HUES6 (cell line): ENCODE measurements at regions not wholly inside any gene's neighbourhood (a gene's known extent, or its start where the extent isn't known, plus 50 kb on each side); places are given as distances from the start of the nearest gene placed in this dataset.
A peak's percentile ranks its signal among the peaks of the same experiment; 100 is the strongest.

Source experiments
- H3K27ac ChIP-seq: 2 replicates; pipeline ENCODE4 v1.7.0; 2013; ENCODE audit warnings: low read depth, mild to moderate bottlenecking, low read length, inconsistent platforms
- H3K27me3 ChIP-seq: 2 replicates; pipeline ENCODE4 v1.6.1; 2013; ENCODE audit warnings: low read length; ENCODE audit not compliant: control insufficient read depth, insufficient read depth
- H3K36me3 ChIP-seq: 2 replicates; pipeline ENCODE4 v1.6.1; 2013; ENCODE audit warnings: low read length; ENCODE audit not compliant: control insufficient read depth, insufficient read depth
- H3K4me1 ChIP-seq: 2 replicates; pipeline ENCODE4 v1.6.1; 2013; ENCODE audit warnings: low read length; ENCODE audit not compliant: control insufficient read depth, insufficient read depth
- H3K4me3 ChIP-seq: 2 replicates; pipeline ENCODE4 v1.5.1; 2013; ENCODE audit warnings: low read depth, low read length
- H3K9ac ChIP-seq: one replicate; pipeline ENCODE4 v1.6.1; 2013; ENCODE audit warnings: mild to moderate bottlenecking, low read length
- H3K9me3 ChIP-seq: 2 replicates; pipeline ENCODE4 v1.6.1; 2013; ENCODE audit warnings: low read depth, low read length; ENCODE audit not compliant: control insufficient read depth, insufficient read depth

DNA sequence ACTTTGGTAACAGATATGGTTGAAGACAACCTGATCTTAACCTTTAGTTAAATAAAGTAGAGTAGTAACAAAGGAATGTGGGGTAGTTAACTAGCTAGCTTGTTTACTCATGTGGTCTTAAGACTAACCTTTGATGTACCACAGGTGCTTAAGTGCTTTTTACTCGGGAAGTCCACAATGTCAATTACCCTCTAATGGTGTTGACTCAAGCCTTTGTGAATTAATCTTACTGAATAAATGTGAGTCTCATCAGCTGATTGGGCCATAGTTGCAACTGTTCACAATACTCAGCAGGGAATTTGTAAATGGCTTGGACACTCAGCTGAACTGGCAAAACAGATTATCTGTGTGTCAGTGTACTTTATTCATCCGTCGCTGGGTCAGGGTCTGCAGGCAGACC lies 119.0 kb upstream of the UGT8 start:
- H3K4me1 ChIP-seq = no peaks in the 10 kb centered on the region; the same call in 1 of the 2 replicates
- H3K4me3 ChIP-seq = no peak overlapping the region
- H3K27me3 ChIP-seq = no peaks in the 10 kb centered on the region
- peaks cover 4% of the 10 kb centered on the region; the same call in 1 of the 2 replicates for H3K9me3 ChIP-seq
- H3K36me3 ChIP-seq = peaks cover 7% of the 10 kb centered on the region; the same call in 1 of the 2 replicates
- H3K27ac ChIP-seq = no peak overlapping the region
- no peak overlapping the region for H3K9ac ChIP-seq

DNA sequence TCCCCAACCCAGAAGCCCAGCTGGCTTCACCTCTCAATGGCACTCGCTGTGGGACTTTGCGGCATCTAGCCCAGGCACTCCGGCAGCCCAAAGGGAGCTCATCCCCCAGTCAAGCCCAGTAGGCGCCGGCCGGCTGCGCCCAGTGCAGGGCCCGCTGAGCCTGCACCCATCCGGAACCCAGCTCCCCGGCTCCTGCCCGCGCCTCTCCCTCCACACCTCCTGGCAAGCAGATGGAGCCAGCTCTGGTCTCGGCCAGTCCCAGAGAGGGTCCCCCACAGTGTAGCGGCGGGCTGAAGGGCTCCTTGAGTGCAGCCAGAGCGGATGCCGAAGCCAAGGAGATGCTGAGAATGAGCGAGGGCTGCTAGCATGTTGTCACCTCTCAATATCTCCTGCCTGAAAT lies 116.8 kb upstream of the UGT8 start:
- Histone ChIP-seq H3K36me3 (peaks cover 12% of the 10 kb centered on the region; the same call in 1 of the 2 replicates), H3K27ac (no peak overlapping the region), H3K27me3 (no peaks in the 10 kb centered on the region), H3K4me3 (no peak overlapping the region), H3K4me1 (no peaks in the 10 kb centered on the region; the same call in 1 of the 2 replicates), H3K9ac (no peak overlapping the region), H3K9me3 (peaks cover 4% of the 10 kb centered on the region; the same call in 1 of the 2 replicates)

DNA sequence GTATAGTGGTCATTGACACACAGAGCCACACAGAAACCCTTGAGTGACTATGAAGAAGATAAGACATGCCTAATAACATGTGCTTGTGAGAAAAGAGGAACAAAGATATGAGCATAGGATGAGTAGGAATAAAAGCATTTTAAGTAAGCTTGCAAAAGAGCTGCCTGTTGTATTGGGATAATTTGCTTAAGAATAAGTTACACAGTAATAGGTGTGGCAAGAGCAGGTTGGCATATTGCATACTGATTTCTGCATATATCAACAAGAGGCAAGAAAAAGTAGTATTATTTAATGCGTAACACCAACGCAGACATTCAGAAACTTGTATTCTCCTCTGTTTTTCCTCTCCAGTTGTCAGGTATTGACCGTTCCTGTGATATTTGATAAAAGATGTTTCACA lies 111.5 kb upstream of the UGT8 start:
- peaks cover 3% of the 10 kb centered on the region; the same call in 1 of the 2 replicates for H3K9me3 ChIP-seq
- H3K4me3 ChIP-seq = no peak overlapping the region
- no peak overlapping the region for H3K9ac ChIP-seq
- peaks cover 3% of the 10 kb centered on the region; the same call in 1 of the 2 replicates for H3K4me1 ChIP-seq
- H3K27me3 ChIP-seq = no peaks in the 10 kb centered on the region
- H3K27ac ChIP-seq = no peak overlapping the region
- peaks cover 5% of the 10 kb centered on the region; the same call in 1 of the 2 replicates for H3K36me3 ChIP-seq

DNA sequence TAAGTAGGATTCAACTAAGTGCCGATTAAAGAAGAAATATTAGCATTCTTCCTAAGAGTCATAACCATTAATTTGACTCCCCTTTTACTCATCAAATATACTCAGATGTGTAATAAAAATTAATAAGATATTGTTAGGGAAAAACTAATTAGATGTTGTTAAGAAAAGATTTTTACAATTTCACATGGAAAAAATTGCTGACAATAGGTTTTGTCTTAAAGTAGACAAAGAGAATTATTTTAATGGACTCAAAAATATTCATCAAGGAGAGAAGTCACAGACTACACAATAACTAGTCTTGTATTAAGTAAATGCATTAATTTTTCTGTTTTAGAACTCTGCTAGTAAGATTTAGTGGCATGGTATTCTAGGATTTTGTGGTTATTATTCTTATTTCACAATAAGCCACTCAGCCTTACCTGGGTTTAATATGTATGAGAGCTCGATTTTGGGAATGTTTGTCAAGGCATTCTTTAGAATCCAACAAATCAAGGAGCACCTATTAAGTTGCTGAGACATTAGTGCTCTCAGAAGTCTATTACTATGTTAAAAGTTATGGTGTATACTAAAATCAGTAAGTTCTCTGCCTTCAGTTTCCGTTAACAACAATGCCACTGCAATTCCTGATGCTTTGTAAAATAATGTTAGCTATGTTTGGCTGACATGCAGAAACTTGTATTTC lies 110.2 kb upstream of the UGT8 start:
- Histone ChIP-seq H3K27ac (no peak overlapping the region), H3K9me3 (peaks cover 9% of the 10 kb centered on the region), H3K36me3 (peaks cover 9% of the 10 kb centered on the region; the same call in 1 of the 2 replicates), H3K9ac (no peak overlapping the region), H3K27me3 (no peaks in the 10 kb centered on the region), H3K4me1 (peaks cover 3% of the 10 kb centered on the region; the same call in 1 of the 2 replicates), H3K4me3 (no peak overlapping the region)

DNA sequence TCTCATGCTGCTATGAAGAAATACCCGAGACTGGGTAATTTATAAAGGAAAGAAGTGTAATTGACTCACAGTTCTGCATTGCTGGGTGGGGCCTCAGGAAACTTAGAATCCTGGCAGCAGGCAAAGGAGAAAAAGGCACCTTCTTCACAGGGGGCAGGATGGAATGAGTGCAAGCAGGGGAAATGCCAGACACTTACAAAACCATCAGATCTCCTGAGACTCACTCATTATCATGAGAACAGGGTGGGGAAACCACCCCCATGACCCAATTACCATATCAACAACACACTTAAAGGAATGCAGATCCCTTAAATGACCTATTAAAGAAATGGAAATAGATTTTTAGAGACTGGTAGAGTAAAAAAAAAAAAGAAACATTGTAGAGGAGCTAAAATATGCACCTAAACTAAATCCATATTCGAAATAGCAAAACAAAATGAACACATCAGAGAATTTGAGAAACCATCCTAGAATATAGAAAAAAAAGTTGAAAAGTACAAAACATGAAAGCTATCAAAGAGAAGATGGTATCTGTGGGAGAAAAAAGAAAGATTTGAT lies 104.3 kb upstream of the UGT8 start:
- H3K27me3 ChIP-seq = no peaks in the 10 kb centered on the region
- H3K4me3 ChIP-seq = 0 out of 2 replicates have a peak overlapping the region, but pooled peaks have one; percentile 18
- peak overlapping the region; percentile 96 for H3K27ac ChIP-seq
- peaks cover 18% of the 10 kb centered on the region for H3K9me3 ChIP-seq
- H3K36me3 ChIP-seq = peaks cover 4% of the 10 kb centered on the region; the same call in 1 of the 2 replicates
- H3K9ac ChIP-seq = peak overlapping the region; percentile 62
- H3K4me1 ChIP-seq = peaks cover 15% of the 10 kb centered on the region

DNA sequence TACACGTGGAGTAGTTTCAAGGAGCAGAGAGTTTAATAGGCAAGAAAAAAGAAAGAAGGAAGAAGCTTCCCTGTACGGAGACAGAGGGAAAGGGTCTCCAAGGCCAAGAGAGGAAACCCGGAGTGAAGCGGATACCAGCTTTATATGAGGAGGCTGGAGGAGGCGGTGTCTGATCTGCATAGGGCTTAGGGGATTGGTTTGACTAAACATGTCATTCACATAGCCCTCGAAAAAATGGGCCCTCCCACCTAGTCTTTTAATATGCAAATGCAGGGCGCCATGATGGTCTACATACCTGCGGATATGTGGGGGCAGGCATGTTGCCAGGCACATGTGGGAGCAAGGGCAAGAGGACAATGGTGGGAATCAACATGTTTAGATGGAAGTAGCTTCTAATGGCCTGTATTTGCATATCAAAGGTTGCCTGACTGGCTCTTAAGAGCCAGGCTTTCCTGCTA lies 103.1 kb upstream of the UGT8 start:
- H3K9me3 ChIP-seq = peaks cover 18% of the 10 kb centered on the region
- H3K27ac ChIP-seq = peak overlapping the region; percentile 96
- H3K27me3 ChIP-seq = no peaks in the 10 kb centered on the region
- H3K4me1 ChIP-seq = peaks cover 15% of the 10 kb centered on the region
- H3K9ac ChIP-seq = peak overlapping the region; percentile 62
- H3K36me3 ChIP-seq = peaks cover 4% of the 10 kb centered on the region; the same call in 1 of the 2 replicates
- no peak overlapping the region for H3K4me3 ChIP-seq

DNA sequence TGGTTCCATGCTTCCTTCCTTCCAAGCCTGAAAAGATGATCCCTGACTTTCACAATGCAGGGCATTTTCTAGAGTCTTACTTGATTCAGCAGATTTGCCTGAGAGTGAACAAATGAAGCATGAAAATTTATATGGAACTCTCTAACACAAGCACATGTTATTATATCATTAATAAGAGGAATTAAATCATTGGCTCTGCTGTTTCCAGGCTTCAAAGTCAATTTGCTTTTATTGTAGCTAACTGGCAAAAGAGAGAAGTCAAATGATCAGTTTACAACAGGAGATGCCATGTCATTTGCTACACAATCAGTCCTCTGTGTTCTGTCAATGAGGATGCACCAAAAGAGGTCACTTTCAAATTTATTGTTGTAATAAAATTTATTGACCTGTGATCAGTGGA lies 101.5 kb upstream of the UGT8 start:
- Histone ChIP-seq H3K4me3 (no peak overlapping the region), H3K27ac (no peak overlapping the region), H3K4me1 (peaks cover 19% of the 10 kb centered on the region), H3K36me3 (peaks cover 4% of the 10 kb centered on the region; the same call in 1 of the 2 replicates), H3K9me3 (peaks cover 16% of the 10 kb centered on the region), H3K27me3 (no peaks in the 10 kb centered on the region), H3K9ac (no peak overlapping the region)

DNA sequence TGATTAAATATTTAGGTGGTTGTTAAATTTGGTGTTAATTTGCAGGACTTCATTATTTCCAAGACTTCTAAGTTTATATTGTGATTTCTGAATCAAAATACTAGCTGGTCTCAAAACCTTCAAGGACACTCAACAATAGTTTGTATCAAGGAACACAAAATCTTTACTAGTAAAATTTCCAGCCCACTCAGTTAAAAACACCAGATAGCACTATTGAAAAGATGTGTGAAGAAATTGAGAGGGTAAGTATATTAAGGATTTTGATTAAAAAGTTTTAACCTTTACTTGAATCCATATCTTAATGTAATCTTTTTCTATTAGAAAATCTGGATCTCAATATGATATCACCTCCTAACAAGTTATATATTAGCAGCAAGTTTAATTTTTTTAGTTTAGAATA lies 89.3 kb upstream of the UGT8 start:
- Histone ChIP-seq H3K27me3 (no peaks in the 10 kb centered on the region), H3K9me3 (no peaks in the 10 kb centered on the region), H3K36me3 (no peaks in the 10 kb centered on the region), H3K4me3 (no peak overlapping the region), H3K4me1 (peaks cover 8% of the 10 kb centered on the region; the same call in 1 of the 2 replicates), H3K27ac (no peak overlapping the region), H3K9ac (no peak overlapping the region)

DNA sequence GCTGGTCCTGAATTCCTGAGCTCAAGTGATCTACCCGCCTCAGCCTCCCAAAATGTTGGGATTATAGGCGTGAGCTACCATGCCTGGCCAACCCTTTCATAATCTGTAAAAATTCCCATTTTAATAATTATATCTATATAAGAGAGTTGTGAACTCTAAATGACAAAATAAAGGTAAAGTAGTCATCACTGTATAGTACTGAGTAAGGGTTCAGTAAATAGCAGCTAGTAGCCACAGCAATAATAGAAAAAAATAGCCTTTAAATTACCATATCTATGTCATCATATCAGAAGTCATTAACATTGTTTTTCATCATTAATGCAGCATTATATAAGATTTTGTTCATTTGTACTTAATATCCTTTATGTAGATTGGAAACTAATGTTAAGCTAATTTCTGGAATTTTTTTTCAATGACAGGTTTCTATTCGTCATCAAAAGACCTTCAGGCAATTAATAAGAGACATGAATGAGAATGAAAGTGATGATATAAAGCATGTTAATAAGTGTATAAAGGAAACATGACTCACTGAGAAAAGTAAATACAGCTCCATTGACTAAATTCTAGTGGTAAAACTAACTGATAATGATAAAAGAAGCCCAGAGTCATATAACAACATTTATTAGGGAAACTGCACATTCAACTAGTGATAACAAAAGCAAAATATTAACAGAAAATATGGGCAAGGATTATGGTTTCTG lies 85.9 kb upstream of the UGT8 start:
- Histone ChIP-seq H3K9ac (no peak overlapping the region), H3K4me1 (peaks cover 8% of the 10 kb centered on the region; the same call in 1 of the 2 replicates), H3K36me3 (no peaks in the 10 kb centered on the region), H3K4me3 (no peak overlapping the region), H3K27ac (no peak overlapping the region), H3K9me3 (peaks cover 3% of the 10 kb centered on the region; the same call in 1 of the 2 replicates), H3K27me3 (no peaks in the 10 kb centered on the region)

DNA sequence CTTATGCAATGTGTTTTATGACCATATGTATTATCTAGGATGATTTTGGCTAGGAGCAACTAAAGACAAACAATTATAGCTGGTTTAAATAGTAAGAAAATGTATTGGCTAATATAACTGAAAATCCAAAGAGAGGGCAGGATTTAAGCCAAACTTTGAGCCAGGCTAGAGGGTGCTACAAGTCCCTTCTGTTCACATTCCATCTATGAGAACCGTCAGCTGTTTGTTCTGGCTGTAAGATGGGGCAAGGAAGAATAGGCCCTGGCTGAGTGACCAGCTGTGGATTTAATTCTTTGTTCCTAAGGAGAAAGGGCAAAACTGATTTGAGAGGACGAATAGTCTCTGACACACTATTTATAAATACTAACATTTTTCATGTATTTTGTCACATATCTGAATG lies 79.2 kb upstream of the UGT8 start:
- Histone ChIP-seq H3K4me1 (no peaks in the 10 kb centered on the region), H3K4me3 (no peak overlapping the region), H3K36me3 (no peaks in the 10 kb centered on the region), H3K9ac (no peak overlapping the region), H3K27me3 (no peaks in the 10 kb centered on the region), H3K9me3 (peaks cover 8% of the 10 kb centered on the region; the same call in 1 of the 2 replicates), H3K27ac (no peak overlapping the region)

DNA sequence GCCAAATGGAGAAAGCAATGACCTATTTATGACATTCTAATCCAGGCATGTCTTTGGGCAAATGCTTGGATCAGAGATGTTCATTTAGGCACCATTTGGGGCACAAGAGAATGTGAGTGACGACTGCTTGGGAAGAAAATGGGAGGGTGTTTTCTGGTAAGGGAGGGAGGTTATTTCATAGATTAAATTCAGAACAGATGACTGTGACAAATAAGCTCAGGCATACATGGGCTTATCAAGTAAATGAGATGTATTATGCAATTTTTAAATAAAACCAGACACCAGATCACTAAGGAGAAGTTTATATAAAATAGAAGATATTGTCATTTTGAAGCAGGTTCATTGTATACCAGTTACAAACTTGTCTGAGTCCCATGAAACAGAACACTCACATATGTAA lies 71.4 kb upstream of the UGT8 start:
- no peak overlapping the region for H3K9ac ChIP-seq
- H3K27me3 ChIP-seq = no peaks in the 10 kb centered on the region
- H3K36me3 ChIP-seq = no peaks in the 10 kb centered on the region
- H3K27ac ChIP-seq = no peak overlapping the region
- no peaks in the 10 kb centered on the region for H3K4me1 ChIP-seq
- H3K4me3 ChIP-seq = no peak overlapping the region
- H3K9me3 ChIP-seq = peaks cover 5% of the 10 kb centered on the region; the same call in 1 of the 2 replicates
